Neural crest cell (in vitro differentiated cells): ENCODE measurements at regions not wholly inside any gene's neighbourhood (a gene's known extent, or its start where the extent isn't known, plus 50 kb on each side); places are given as distances from the start of the nearest gene placed in this dataset.
"Not testable (repeated sequence)": the region's sequence is repeated elsewhere in the genome, so short reads cannot be mapped to it uniquely, and the experiment has no call there.

Experiments
- DNase-seq: peaks from one replicate; pipeline ENCODE4 v3.0.0; 2021; ENCODE audit warnings: low read depth, mixed read lengths, low spot score
- H3K27ac Mint-ChIP-seq: one replicate; pipeline ENCODE4 v1.8.0; 2021; ENCODE audit warnings: mild to moderate bottlenecking, mixed read lengths; ENCODE audit not compliant: unreplicated experiment
- H3K27me3 Mint-ChIP-seq: 2 replicates; pipeline ENCODE4 v1.8.0; 2021; ENCODE audit warnings: low read depth, mild to moderate bottlenecking, mixed read lengths
- H3K36me3 Mint-ChIP-seq: 2 replicates; pipeline ENCODE4 v1.8.0; 2021; ENCODE audit warnings: low read depth, mild to moderate bottlenecking, mixed read lengths
- H3K4me1 Mint-ChIP-seq: 2 replicates; pipeline ENCODE4 v1.8.0; 2021; ENCODE audit warnings: mixed read lengths
- H3K4me3 Mint-ChIP-seq: one replicate; pipeline ENCODE4 v1.8.0; 2021; ENCODE audit warnings: mild to moderate bottlenecking, mixed read lengths
- H3K9me3 Mint-ChIP-seq: 2 replicates; pipeline ENCODE4 v1.8.0; 2021; ENCODE audit warnings: mixed read lengths
- TF ChIP-seq, protein P1 (sequence below): fragments of 200-600 bp; sonication (generic); conservative IDR thresholded peaks from 2 replicates; pipeline ENCODE4 v1.5.0; 2021; ENCODE audit warnings: antibody characterized with exemption, mild to moderate bottlenecking

DNA sequence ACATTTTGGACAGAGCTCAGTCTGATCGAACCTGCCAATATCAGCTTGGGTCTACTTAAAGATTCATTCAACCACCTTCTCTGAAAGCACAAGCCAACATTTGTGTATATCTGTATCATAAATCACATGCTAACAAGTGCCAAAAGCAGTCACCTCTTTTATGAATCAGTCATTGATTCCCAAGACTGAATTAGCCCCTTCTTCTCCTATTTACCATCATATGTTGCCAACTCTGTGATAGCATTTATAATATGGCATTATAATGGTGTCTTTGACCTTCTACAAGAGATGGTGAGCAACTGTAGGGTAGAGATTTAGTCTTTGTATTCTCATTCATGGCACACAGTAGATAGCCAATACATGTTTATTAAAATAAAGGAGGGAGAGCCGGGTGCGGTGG, 61.4 kb downstream of the DDX53 start:
- H3K36me3 Mint-ChIP-seq: no peaks in the 10 kb centered on the region
- peaks cover 9% of the 10 kb centered on the region for H3K9me3 Mint-ChIP-seq
- H3K4me1 Mint-ChIP-seq: no peaks in the 10 kb centered on the region
- H3K27ac Mint-ChIP-seq: no peak overlapping the region
- TF ChIP-seq, protein P1, sequence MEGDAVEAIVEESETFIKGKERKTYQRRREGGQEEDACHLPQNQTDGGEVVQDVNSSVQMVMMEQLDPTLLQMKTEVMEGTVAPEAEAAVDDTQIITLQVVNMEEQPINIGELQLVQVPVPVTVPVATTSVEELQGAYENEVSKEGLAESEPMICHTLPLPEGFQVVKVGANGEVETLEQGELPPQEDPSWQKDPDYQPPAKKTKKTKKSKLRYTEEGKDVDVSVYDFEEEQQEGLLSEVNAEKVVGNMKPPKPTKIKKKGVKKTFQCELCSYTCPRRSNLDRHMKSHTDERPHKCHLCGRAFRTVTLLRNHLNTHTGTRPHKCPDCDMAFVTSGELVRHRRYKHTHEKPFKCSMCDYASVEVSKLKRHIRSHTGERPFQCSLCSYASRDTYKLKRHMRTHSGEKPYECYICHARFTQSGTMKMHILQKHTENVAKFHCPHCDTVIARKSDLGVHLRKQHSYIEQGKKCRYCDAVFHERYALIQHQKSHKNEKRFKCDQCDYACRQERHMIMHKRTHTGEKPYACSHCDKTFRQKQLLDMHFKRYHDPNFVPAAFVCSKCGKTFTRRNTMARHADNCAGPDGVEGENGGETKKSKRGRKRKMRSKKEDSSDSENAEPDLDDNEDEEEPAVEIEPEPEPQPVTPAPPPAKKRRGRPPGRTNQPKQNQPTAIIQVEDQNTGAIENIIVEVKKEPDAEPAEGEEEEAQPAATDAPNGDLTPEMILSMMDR: no peak
- no peak overlapping the region for H3K4me3 Mint-ChIP-seq
- no peaks in the 10 kb centered on the region for H3K27me3 Mint-ChIP-seq
- DNase-seq: no peak

- TF ChIP-seq, protein P1: no peak
- H3K4me3 Mint-ChIP-seq: no peak overlapping the region
- no peak for DNase-seq
- H3K9me3 Mint-ChIP-seq: peaks cover 9% of the 10 kb centered on the region
- no peak overlapping the region for H3K27ac Mint-ChIP-seq
- no peaks in the 10 kb centered on the region for H3K36me3 Mint-ChIP-seq
- no peaks in the 10 kb centered on the region for H3K4me1 Mint-ChIP-seq
- H3K27me3 Mint-ChIP-seq: no peaks in the 10 kb centered on the region
These were observed 62.6 kb downstream of the DDX53 start for GRCh38 chrX:23062359-23062758.

- no peak overlapping the region for H3K4me3 Mint-ChIP-seq
- H3K36me3 Mint-ChIP-seq: peaks cover 2% of the 10 kb centered on the region
- H3K27ac Mint-ChIP-seq: no peak overlapping the region
- H3K9me3 Mint-ChIP-seq: peaks cover 16% of the 10 kb centered on the region
- H3K27me3 Mint-ChIP-seq: peaks cover 3% of the 10 kb centered on the region
- H3K4me1 Mint-ChIP-seq: no peaks in the 10 kb centered on the region
- TF ChIP-seq, protein P1: no peak
- DNase-seq: no peak
These were observed 67.0 kb downstream of the DDX53 start for GRCh38 chrX:23066588-23067281.

DNA sequence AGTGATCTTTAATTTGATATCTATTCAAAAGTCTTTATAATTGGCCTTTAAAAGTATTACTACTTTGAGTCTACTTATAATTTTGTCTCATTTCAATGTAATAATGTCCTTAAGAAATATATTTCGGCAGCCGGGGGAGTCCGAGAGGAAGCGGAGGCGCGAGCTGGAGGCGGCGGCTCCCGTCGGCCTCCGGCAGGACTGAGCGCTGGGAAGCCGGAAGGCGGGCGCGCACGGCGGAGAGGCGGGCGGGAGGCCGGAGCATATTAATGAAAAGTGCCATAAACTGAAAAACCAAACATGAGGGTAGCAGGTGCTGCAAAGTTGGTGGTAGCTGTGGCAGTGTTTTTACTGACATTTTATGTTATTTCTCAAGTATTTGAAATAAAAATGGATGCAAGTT, 75.7 kb downstream of the DDX53 start:
- not testable (repeated sequence) for H3K27ac Mint-ChIP-seq, H3K27me3 Mint-ChIP-seq, DNase-seq, H3K4me3 Mint-ChIP-seq, H3K36me3 Mint-ChIP-seq, H3K4me1 Mint-ChIP-seq, H3K9me3 Mint-ChIP-seq

- Mint-ChIP-seq H3K27me3 (no peaks in the 10 kb centered on the region), H3K27ac (no peak overlapping the region), H3K4me1 (no peaks in the 10 kb centered on the region), H3K4me3 (no peak overlapping the region), H3K36me3 (no peaks in the 10 kb centered on the region), H3K9me3 (peaks cover 5% of the 10 kb centered on the region)
- DNase-seq: no peak
- TF ChIP-seq, protein P1: peak; percentile 39
These were observed 79.6 kb downstream of the DDX53 start for GRCh38 chrX:23079347-23079746.

DNA sequence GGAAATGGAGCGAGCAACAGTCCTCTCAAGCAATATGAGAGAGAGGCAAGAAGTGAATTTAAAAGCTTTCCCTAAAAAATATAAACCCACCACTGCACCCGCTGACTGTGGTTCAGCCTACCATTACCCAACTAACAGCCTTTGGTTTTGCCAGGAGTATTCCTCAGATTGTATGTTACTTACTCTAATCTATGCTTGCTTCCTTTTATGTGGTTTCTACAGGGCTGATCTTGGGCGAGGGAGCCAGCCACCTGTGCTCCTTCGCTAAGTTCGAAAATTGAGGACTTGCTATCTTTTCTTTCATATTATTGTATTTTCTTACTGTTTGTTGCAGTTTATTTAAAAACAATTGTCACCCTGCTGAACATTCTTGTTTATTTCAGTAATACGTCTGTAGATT, 101.1 kb downstream of the DDX53 start:
- H3K4me3 Mint-ChIP-seq: no peak overlapping the region
- no peak for DNase-seq
- no peaks in the 10 kb centered on the region for H3K4me1 Mint-ChIP-seq
- H3K27ac Mint-ChIP-seq: no peak overlapping the region
- peaks cover 5% of the 10 kb centered on the region for H3K9me3 Mint-ChIP-seq
- TF ChIP-seq, protein P1: no peak
- H3K27me3 Mint-ChIP-seq: no peaks in the 10 kb centered on the region
- no peaks in the 10 kb centered on the region for H3K36me3 Mint-ChIP-seq
